K562 (cell line): ENCODE measurements at regions not wholly inside any gene's neighbourhood (a gene's known extent, or its start where the extent isn't known, plus 50 kb on each side); places are given as distances from the start of the nearest gene placed in this dataset.

Experiments used
- ATAC-seq: fragments of 200-7000 bp; cut with Tn5 transposase; 3 replicates; pipeline ENCODE4 v1.9.1; 2020; ENCODE audit warnings: moderate library complexity
- BruUV-seq: library from RNA; stranded (reverse); fragments of 400-500 nt; replicated peaks from 2 replicates; lab custom pipeline; 2021; lab: Mats Ljungman, UMichigan
- CTCF ChIA-PET: fragments of 300-600 bp; formaldehyde crosslinking; extraction: SDS; loops from one replicate; lab custom pipeline; 2021; ENCODE audit warnings: low intra/inter-chr PET ratio; lab: Yijun Ruan, JAX
- POLR2A ChIA-PET: fragments of 300-600, 350-650 bp; sonication (Branson Sonifier 250); formaldehyde crosslinking; extraction: SDS; loops from one replicate; lab custom pipeline; 2021; ENCODE audit warnings: antibody characterized with exemption, inconsistent platforms; lab: Yijun Ruan, JAX
- DNase-seq, 4 experiments: peaks; one replicate each; pipeline versions ENCODE4 v3.0.0 to v3.0.0-alpha.2; 2011 to 2018; ENCODE audit warnings: low spot score in 3 of 4, mixed read lengths in 3 of 4; ENCODE audit errors: extremely low read depth in 1 of 4
- FAIRE-seq: peaks from 2 replicates; lab custom pipeline; 2011; peaks lifted over from hg19 to GRCh38; lab: Jason Lieb, UNC
- H2AFZ ChIP-seq: 2 replicates; pipeline ENCODE4 v1.6.0; 2011; ENCODE audit warnings: low read depth, low read length, control low read depth, inconsistent platforms
- H3K27ac ChIP-seq: fragments of 200-600 bp; 3 replicates; pipeline ENCODE4 v1.8.0; 2011; ENCODE audit warnings: low read depth, mild to moderate bottlenecking, control low read depth, inconsistent platforms, low read length, moderate library complexity, mixed read lengths; ENCODE audit errors: extremely low read depth
- H3K27me3 ChIP-seq, 2 experiments: fragments of 300-600 bp in 1 of 2; 2 replicates in 1 of 2; 3 replicates in 1 of 2; pipeline versions ENCODE4 v1.6.0 to v1.8.0; 2011; ENCODE audit warnings: inconsistent platforms in 2 of 2, low read length in 2 of 2, mild to moderate bottlenecking in 1 of 2, mixed read lengths in 1 of 2, moderate library complexity in 1 of 2; ENCODE audit not compliant: control insufficient read depth in 2 of 2, insufficient read depth in 2 of 2
- H3K36me3 ChIP-seq: fragments of 300-600 bp; 3 replicates; pipeline ENCODE4 v1.8.0; 2011; ENCODE audit warnings: mild to moderate bottlenecking, low read length, inconsistent platforms; ENCODE audit not compliant: control insufficient read depth, insufficient read depth
- H3K4me1 ChIP-seq, 2 experiments: fragments of 200-600 bp in 1 of 2; replicated peaks in 1 of 2; 2 replicates in 1 of 2; 3 replicates in 1 of 2; pipeline versions ENCODE4 v1.5.1 to v1.8.0; 2011; ENCODE audit warnings: inconsistent platforms in 2 of 2, low read length in 2 of 2, mild to moderate bottlenecking in 1 of 2, mixed read lengths in 1 of 2, moderate library complexity in 1 of 2; ENCODE audit not compliant: control insufficient read depth in 2 of 2, insufficient read depth in 2 of 2
- H3K4me2 ChIP-seq: 2 replicates; pipeline ENCODE4 v1.6.1; 2011; ENCODE audit warnings: low read length, control low read depth, inconsistent platforms, mixed read lengths; ENCODE audit not compliant: insufficient read depth
- H3K4me3 ChIP-seq: fragments of 200-600 bp; sonication (generic), shearing (Covaris generic); 2 replicates; pipeline ENCODE4 v1.5.1; 2016; ENCODE audit warnings: control low read depth, inconsistent platforms
- H3K79me2 ChIP-seq: fragments of 200-600 bp; 3 replicates; pipeline ENCODE4 v1.8.0; 2011; ENCODE audit warnings: low read length, inconsistent platforms; ENCODE audit not compliant: control insufficient read depth, insufficient read depth
- H3K9ac ChIP-seq, 2 experiments: 2 replicates each; pipeline versions ENCODE4 v1.6.0 to v1.6.1; 2011; ENCODE audit warnings: low read depth in 2 of 2, low read length in 2 of 2, control low read depth in 1 of 2, inconsistent platforms in 1 of 2, mild to moderate bottlenecking in 1 of 2, mixed read lengths in 1 of 2; ENCODE audit not compliant: insufficient read depth in 1 of 2
- H3K9me1 ChIP-seq: one replicate; pipeline ENCODE4 v1.6.0; 2011; ENCODE audit warnings: inconsistent platforms, mild to moderate bottlenecking, low read length, moderate library complexity; ENCODE audit not compliant: control insufficient read depth, insufficient read depth
- H3K9me3 ChIP-seq: replicated peaks from 2 replicates; pipeline ENCODE4 v1.5.1; 2011; ENCODE audit warnings: low read depth, low read length, inconsistent platforms; ENCODE audit not compliant: control insufficient read depth, insufficient read depth
- H4K20me1 ChIP-seq: replicated peaks from 2 replicates; pipeline ENCODE4 v1.6.1; 2011; ENCODE audit warnings: low read length, inconsistent platforms, mixed read lengths; ENCODE audit not compliant: control insufficient read depth, insufficient read depth
- FIP1L1 ChIP-seq: fragments of 200-400 bp; formaldehyde crosslinking; IDR thresholded peaks from 2 replicates; pipeline ENCODE4 v1.6.1; 2018; ENCODE audit warnings: mild to moderate bottlenecking, low read depth, low read length; ENCODE audit not compliant: poor library complexity, severe bottlenecking
- IRF2 ChIP-seq: sonication (generic); formaldehyde crosslinking; IDR thresholded peaks from 2 replicates; pipeline ENCODE4 v1.8.1; 2022; ENCODE audit warnings: mild to moderate bottlenecking, missing genetic modification reagents
- KLF1 ChIP-seq: fragments of 450-650 bp; IDR thresholded peaks from 2 replicates; pipeline ENCODE4 v1.6.1; 2016; ENCODE audit warnings: missing genetic modification characterization, missing compliant biosample characterization
- LEF1 ChIP-seq: fragments of 450-650 bp; IDR thresholded peaks from 2 replicates; pipeline ENCODE4 v1.6.1; 2016; ENCODE audit warnings: mild to moderate bottlenecking
- NFATC3 ChIP-seq: fragments of 450-650 bp; IDR thresholded peaks from 2 replicates; pipeline ENCODE4 v1.6.1; 2017; ENCODE audit warnings: mild to moderate bottlenecking
- PHB ChIP-seq: fragments of 250-450 bp; sonication (Bioruptor Pico); IDR thresholded peaks from 2 replicates; pipeline ENCODE4 v1.5.0; 2021
- SIX5 ChIP-seq, 2 experiments: IDR thresholded peaks; 2 replicates each; pipeline ENCODE4 v1.6.1; 2011; ENCODE audit warnings: low read length in 2 of 2, borderline replicate concordance in 1 of 2, low read depth in 1 of 2, mild to moderate bottlenecking in 1 of 2, moderate library complexity in 1 of 2; ENCODE audit not compliant: insufficient read depth in 1 of 2
- YBX1 ChIP-seq: fragments of 450-650 bp; IDR thresholded peaks from 2 replicates; pipeline ENCODE4 v1.7.1; 2016; ENCODE audit warnings: mild to moderate bottlenecking
- WGBS: fragments of 100-300 bp; shearing (Covaris generic); methylation state at CpG from one replicate; pipeline ENCODE4 v1.1.6; 2016; ENCODE audit warnings: low coverage, mixed read lengths; ENCODE audit not compliant: insufficient coverage; ENCODE audit errors: missing lambda C conversion rate; 5-methylcytosine and 5-hydroxymethylcytosine counted together
- in situ Hi-C: fragments of 300-500 bp; cut with MboI; formaldehyde crosslinking; loops from 4 replicates; pipeline ENCODE4 v1.15.0; 2018; ENCODE audit warnings: inconsistent platforms, mixed read lengths
- intact Hi-C: fragments of 100-400 bp; cut with micrococcal nuclease; formaldehyde crosslinking; loops from 2 replicates; pipeline ENCODE4 v1.14.2; 2022
- TF ChIP-seq, protein P1 (sequence below), 2 experiments: fragments of 450-650 bp; IDR thresholded peaks; 2 replicates each; pipeline ENCODE4 v1.6.1; 2016
- TF ChIP-seq, protein P2 (sequence below): fragments of 450-650 bp; IDR thresholded peaks from 2 replicates; pipeline ENCODE4 v1.6.1; 2017; ENCODE audit warnings: mild to moderate bottlenecking, moderate library complexity
- TF ChIP-seq, protein P3 (sequence below): fragments of 250-450 bp; sonication (Bioruptor Pico); IDR thresholded peaks from 2 replicates; pipeline ENCODE4 v1.4.0; 2020; ENCODE audit warnings: mild to moderate bottlenecking, moderate library complexity, borderline replicate concordance

DNA sequence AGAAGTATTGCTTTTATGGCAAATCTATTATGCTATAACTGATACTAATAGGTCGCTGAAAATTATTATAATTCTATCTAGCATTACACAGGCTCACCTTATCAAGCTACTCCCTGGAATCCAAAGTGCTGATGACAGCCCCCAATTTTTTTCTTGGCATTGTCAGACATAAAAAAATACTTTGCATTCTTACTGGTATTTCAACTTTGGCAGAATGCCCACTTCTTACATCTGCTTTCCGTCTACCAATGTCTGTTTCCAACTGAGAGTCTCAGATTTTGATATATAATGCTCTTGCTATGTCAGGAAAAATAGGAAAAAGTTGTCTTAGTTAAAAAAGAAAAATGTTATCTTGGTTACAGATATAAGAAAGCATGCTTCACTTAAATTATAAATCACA, 615.4 kb downstream of the C12orf50 start:
- DNase-seq (no peak), ATAC-seq (no peak), FAIRE-seq (no peak)
- no peak overlapping the region for H3K4me2 ChIP-seq
- no TSS peak for BruUV-seq
- no peaks in the 10 kb centered on the region for H3K4me1 ChIP-seq
- in situ Hi-C loops = no loop called here
- no peaks in the 10 kb centered on the region for H3K27me3 ChIP-seq
- no peak overlapping the region for H3K27ac ChIP-seq
- TF ChIP-seq, protein P1, sequence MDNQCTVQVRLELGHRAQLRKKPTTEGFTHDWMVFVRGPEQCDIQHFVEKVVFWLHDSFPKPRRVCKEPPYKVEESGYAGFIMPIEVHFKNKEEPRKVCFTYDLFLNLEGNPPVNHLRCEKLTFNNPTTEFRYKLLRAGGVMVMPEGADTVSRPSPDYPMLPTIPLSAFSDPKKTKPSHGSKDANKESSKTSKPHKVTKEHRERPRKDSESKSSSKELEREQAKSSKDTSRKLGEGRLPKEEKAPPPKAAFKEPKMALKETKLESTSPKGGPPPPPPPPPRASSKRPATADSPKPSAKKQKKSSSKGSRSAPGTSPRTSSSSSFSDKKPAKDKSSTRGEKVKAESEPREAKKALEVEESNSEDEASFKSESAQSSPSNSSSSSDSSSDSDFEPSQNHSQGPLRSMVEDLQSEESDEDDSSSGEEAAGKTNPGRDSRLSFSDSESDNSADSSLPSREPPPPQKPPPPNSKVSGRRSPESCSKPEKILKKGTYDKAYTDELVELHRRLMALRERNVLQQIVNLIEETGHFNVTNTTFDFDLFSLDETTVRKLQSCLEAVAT (IDR thresholded peaks at IDR 0.05) = no peak
- TF ChIP-seq LEF1 (no peak), SIX5 (IDR thresholded peaks at IDR 0.05; ENCODE audit: borderline replicate concordance in 1 of 2, insufficient read depth in 1 of 2, low read depth in 1 of 2, low read length in 2 of 2) (no peak), FIP1L1 (no peak), PHB (CRISPR knock-in tag) (no peak), YBX1 (no peak), IRF2 (no peak), KLF1 (tag) (no peak), NFATC3 (no peak)
- TF ChIP-seq, protein P2, sequence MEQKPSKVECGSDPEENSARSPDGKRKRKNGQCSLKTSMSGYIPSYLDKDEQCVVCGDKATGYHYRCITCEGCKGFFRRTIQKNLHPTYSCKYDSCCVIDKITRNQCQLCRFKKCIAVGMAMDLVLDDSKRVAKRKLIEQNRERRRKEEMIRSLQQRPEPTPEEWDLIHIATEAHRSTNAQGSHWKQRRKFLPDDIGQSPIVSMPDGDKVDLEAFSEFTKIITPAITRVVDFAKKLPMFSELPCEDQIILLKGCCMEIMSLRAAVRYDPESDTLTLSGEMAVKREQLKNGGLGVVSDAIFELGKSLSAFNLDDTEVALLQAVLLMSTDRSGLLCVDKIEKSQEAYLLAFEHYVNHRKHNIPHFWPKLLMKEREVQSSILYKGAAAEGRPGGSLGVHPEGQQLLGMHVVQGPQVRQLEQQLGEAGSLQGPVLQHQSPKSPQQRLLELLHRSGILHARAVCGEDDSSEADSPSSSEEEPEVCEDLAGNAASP = no peak
- TF ChIP-seq, protein P3, sequence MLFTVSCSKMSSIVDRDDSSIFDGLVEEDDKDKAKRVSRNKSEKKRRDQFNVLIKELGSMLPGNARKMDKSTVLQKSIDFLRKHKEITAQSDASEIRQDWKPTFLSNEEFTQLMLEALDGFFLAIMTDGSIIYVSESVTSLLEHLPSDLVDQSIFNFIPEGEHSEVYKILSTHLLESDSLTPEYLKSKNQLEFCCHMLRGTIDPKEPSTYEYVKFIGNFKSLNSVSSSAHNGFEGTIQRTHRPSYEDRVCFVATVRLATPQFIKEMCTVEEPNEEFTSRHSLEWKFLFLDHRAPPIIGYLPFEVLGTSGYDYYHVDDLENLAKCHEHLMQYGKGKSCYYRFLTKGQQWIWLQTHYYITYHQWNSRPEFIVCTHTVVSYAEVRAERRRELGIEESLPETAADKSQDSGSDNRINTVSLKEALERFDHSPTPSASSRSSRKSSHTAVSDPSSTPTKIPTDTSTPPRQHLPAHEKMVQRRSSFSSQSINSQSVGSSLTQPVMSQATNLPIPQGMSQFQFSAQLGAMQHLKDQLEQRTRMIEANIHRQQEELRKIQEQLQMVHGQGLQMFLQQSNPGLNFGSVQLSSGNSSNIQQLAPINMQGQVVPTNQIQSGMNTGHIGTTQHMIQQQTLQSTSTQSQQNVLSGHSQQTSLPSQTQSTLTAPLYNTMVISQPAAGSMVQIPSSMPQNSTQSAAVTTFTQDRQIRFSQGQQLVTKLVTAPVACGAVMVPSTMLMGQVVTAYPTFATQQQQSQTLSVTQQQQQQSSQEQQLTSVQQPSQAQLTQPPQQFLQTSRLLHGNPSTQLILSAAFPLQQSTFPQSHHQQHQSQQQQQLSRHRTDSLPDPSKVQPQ = no peak
- no peaks in the 10 kb centered on the region for H3K9me1 ChIP-seq
- CTCF ChIA-PET = no interaction called here
- H3K36me3 ChIP-seq = no peaks in the 10 kb centered on the region
- H3K4me3 ChIP-seq = no peak overlapping the region
- H3K9ac ChIP-seq = no peak overlapping the region
- H3K9me3 ChIP-seq = no peaks in the 10 kb centered on the region
- no peak overlapping the region for H2AFZ ChIP-seq
- POLR2A ChIA-PET = no interaction called here
- no peaks in the 10 kb centered on the region for H4K20me1 ChIP-seq
- 0% methylated on average over 2 of the region's 2 CpGs for WGBS
- no peaks in the 10 kb centered on the region for H3K79me2 ChIP-seq
- intact Hi-C loops = no loop called here
